HG02981 (cell line): ENCODE measurements at regions not wholly inside any gene's neighbourhood (a gene's known extent, or its start where the extent isn't known, plus 50 kb on each side); places are given as distances from the start of the nearest gene placed in this dataset.

Experiments used
- ATAC-seq: cut with Tn5 transposase; IDR thresholded peaks from one replicate; pipeline ENCODE4 v1.9.1; 2021; ENCODE audit warnings: mild to moderate bottlenecking, moderate library complexity; ENCODE audit not compliant: unreplicated experiment

DNA sequence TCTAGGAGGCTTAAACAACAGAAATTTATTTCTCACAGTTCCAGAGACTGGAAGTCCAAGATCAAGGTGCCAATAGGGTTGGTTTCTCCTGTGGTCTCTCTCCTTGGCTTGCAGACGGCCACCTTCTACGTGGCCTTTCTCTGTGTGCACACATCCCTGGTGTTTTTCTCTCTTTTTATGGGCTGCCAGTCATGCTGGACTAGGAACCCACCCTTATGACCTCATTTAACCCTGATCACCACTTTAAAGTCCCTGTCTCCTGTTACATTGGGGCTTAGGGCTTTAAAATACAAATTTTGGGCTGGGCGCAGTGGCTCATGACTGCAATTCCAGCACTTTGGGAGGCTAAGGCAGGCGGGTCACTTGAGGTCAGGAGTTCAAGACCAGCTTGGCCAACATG is 157.1 kb downstream of the TLE1 start:
- ATAC-seq, result no peak

DNA sequence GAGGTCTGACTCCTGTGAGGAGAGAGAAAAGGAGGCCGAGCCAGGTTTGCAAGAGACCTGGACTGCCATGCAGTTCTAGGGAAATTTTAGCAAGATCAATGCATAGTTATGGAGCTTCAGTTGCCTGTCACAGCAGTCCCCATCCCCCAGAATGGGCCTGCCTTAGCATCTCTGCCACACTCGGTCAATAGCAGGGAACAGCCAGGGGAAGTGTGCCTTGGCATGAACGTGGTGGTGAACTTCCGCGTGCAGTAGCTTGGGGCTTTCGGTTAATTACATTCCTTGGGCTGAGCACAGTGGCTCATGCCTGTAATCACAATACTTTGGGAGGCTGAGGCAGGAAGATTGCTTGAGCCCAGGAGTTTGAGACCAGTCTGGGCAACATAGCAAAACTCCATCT is 157.8 kb downstream of the TLE1 start:
- ATAC-seq, result no peak

DNA sequence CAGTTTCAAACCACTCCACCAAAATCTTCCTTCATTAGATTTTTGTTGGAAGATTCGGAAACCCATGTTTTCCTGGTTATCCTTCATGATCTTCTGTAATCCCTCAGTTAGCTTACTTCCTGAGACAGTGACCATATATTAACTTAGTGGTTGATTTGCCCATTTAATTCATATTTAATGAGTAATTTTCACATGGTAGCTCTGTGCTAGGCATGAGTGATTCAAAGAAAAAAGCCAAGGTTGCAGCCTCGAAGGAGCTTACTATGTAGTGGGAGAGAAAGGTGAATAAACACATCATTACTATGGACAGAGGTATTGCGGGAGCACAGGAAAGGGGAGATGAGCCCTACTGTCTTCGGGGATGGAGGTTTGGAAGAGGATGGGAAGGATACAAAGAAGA is 158.5 kb downstream of the TLE1 start:
- ATAC-seq, result no peak

DNA sequence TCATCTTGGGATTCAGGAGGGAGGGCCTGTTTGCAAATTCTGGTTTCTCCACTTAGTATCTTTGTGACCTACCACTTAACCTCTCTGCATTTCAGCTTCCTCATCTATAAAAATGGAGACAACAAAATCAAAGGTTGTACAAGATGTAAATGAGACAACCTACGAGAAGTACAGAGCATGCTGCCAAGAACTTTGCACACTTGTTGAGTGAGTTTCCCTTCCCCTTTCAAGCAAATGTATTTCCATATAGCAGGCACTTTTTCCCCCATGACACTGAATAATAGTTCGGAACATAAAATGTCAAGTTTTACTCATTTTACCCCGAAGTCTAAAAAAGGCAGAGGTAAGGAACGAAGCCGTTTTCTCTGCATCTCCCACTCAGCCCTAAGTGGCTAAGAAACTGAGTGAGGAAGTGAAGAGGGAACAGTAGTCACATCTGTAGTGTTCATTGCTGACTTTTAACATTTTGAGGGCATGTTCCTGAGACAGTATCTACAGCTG is 159.0 kb downstream of the TLE1 start:
- no peak for ATAC-seq

DNA sequence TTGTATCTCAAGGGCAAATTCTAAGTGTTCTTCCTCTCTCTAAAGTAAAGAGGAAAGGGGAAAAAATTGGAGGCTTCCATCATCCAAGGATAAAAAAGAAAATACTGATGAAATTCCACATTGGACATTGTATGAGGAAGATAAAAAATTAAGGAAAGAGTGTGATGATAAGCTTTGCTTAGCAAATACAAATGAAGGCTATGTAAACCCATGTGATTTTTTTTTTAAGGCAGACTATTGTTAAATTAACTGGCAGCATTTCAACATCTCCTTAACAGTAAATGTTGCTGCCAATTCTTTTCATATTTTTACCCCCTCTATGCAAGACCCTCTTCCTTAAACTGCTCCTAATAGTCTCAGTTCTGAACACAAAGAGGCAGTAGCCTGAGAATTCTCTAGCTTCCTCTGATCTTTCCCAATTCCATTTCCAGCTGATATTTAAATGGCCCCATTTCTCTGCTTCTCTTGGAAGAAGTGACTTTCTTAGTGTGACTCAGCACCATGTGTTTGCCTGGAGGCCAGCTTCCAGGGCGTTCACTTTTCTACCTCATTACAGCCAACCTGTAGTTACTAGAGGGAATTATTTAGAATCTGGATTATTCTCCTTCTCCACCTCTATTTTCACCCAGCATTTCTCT is 159.7 kb downstream of the TLE1 start:
- ATAC-seq, result no peak

DNA sequence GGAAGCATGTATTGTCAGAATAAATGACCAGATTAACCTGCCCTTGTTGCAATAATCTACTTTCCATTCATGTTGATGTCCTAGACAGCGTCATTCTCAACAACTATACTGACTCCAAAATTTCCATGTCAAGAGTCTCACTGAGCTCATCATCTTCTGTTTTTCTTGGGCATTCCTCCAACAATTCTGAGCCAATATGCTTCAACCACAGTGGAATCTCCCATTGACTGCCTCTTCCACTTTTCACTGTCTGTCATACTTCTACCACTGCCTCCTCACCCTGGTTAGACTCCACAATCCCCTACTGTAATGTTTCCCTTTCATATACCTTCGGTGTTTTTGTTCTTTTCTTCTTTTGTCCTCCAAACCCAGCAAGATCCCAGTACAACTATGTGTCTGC is 162.8 kb downstream of the TLE1 start:
- ATAC-seq, result no peak

DNA sequence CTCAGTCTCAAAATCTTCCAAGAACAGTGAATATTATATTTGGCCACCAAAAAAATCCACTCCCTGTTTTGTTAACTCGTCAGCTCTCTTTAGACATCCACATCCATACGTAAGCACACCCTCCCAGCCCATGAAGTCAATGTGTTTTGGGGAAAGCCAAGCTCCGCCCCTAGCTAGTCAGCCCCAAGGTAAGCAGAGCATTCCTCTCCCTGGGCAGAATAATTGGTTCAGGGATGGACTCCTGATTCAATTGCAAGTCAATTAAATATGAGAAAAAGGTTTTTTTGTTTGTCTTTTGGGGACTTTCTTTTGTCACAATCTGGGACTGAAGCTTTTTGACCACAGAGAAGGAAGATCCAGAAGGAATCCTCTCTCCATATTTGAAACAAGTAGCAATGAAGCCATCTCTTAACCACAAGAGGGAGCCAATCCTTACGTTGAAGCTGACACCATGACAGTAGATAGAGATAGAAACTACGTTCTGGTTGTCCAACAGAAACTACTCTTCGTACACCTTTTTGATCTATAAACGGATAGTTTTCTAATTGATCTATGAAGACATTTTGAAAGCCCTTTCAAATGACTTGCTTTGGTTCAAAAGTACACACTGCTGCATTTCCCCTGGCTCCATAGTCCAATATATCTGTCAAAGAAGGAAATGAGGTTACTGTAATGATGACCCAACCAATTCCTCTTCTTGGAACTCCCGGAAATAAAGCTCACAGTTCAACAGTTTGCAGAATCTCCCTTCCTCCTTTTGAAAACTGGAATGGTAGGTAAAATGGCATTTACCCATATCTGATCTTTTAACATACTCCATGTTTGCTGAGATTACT is 166.4 kb downstream of the TLE1 start:
- ATAC-seq, result peak; percentile 64

DNA sequence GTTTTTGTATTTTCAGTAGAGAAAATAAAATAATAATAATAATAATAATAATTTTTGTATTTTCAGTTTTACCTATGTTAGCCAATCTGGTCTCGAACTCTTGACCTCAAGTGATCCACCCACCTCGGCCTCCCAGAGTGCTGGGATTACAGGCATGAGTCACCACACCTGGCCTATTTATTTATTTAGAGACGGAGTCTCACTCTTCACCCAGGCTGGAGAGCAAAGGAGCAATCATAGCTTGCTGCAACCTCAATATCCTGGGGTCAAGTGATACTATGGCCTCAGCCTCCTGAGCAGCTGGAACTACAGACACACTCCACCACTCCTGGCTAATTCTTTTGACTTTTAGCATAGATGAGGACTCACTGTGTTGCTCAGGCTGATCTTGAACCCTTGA is 167.5 kb downstream of the TLE1 start:
- no peak for ATAC-seq

DNA sequence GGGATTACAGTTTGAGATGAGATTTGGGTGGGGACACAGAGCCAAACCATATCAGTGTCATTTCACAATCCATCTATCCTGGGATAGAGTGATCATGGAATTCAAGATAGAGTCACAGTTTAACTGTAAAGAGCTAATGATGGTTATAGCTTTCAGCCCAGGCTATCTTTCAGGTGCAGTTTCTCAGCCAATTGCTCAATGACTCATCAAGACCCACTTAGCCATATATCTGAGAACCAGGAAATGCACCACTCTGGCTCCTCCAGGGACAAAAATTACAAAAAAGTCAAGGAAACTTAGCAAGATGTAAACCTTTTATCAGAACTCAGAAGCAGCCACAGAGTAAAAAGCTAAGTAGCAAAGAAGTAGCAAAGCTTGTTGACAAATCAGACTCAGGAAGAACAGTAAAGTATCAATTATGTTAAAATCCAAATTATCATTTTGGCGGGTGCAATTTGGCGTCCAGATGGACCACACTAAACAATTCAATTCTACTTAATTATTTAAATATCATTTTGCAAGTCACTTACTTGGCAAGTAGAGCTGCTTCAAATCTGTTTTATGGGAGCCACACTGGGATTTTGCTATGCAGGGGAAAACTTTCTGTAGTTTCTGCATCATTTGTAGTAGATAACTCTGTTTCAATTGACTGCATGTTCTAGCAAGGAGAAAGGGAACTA is 169.4 kb downstream of the TLE1 start:
- no peak for ATAC-seq

DNA sequence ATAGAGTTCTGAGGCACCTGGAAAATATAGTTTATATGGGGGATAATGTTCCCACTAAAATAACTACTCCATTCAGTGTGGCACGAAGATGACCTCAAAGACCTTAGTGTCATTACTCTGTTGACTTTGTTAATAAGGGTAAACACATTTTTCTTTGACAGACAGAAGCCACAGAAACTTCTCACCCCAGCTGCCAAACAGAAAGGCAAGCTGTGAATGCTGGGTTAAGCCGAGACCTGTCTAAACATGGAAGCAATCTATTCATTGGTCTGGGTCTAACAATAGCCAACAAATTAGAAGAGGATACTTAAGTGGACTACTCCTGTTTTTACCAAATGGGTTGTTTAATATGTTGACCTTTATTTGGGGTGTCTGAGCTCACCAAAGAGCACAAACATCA is 171.4 kb downstream of the TLE1 start:
- no peak for ATAC-seq

DNA sequence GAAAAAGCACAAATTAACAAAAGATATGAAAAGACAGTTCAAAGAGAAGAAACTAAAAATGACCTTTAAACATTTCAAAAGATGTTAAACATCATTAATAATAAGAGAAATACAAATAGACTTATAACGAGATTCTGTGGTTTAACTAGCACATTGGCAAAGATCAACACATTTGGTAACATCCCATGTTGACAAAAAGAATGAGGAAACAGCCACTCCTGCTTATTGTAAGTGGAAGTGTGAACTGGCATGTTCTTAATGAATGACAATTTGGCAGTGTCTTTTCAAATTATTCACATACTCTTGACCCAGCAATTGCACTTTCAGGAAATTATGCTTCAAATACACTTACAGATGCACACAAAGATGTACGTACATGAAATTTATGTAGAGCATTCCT is 176.3 kb downstream of the TLE1 start:
- no peak for ATAC-seq

DNA sequence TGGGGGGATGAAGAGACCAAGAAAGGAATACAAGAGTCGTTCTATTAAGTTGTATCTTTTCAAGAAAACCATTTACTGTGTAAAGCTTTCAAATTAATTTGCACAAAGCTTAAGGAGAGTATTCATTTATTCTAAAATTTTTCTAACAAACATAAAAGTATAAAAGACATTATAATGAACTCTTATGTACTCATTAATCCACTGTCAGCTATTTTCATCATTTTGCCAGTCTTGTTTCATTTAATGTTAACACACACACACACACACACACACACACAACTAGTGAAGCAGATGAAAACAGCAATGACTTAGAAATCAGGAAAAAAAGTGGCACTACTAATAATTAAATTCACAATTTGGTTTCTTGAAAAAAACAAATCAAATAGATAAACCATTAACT is 176.7 kb downstream of the TLE1 start:
- ATAC-seq, result no peak

DNA sequence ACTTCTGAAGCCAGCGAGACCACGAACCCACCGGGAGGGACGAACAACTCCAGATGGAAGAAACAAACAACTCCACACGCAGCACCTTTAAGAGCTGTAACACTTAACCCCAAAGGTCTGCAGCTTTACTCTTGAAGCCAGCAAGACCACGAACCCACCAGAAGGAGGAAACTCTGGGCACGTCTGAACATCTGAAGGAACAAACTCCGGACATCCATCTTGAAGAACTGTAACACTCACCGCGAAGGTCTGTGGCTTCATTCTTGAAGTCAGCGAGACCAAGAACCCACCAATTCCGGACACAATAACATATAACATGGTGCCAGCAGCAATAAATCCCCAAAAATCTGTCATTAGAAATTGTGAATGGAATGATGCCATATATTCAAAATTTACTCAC is 180.9 kb downstream of the TLE1 start:
- ATAC-seq, result no peak

DNA sequence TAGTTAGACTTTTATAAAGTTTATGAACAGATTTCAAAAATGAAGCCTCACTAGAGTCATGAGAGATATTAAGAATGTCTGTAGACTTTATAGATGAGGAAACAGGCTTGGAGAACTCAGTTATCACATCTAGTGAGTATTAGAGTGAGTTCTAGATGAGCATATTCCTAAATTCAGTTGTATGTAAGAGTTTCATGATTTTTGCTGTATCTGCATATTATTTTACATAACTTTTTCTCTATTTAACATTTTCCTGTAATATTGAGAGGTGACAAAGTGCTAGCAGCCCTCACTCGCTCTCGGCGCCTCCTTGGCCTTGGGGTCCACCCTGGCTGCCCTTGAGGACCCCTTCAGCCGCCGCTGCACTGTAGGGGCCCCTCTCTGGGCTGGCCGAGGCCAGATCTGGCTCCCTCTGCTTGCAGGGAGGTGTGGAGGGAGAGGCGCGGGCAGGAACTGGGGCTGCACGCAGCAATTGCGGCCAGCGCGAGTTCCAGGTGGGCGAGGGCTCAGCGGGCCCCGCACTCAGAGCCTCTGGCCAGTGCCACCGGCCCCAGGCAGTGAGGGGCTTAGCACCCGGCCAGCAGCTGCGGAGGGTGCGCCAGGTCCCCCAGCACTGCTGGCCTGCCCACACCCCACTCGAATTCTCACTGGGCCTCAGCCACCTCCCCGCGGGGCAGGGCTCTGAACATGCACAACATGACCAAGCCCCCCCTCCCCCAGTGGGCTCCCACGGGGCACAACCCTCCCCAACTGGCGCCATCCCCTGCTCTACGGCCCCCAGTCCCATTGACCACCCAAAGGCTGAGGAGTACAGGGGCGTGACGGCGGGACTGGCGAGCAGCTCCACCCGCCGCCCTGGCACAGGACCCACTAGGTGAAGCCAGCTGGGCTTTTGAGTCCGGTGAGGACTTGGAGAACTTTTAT is 182.1 kb downstream of the TLE1 start:
- ATAC-seq, result no peak

DNA sequence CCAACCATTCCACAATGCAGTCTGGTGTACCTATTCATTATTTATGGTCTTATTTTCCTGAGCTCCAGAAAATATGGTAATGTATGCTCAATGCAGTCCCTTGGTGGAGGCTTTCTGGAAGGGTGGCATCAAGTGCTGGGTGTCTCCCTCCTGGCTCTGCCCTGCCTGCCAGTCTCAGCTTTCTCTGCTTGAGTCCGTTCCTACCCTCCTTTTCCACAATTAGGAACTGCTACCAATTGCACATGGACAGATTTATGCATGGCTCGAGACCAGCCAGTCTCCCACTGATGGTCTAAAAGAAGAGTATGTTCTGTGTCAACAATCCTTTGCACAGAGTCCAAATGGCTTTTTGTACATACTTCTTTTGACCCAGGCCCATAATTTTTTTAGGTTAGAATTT is 189.8 kb downstream of the TLE1 start:
- no peak for ATAC-seq

DNA sequence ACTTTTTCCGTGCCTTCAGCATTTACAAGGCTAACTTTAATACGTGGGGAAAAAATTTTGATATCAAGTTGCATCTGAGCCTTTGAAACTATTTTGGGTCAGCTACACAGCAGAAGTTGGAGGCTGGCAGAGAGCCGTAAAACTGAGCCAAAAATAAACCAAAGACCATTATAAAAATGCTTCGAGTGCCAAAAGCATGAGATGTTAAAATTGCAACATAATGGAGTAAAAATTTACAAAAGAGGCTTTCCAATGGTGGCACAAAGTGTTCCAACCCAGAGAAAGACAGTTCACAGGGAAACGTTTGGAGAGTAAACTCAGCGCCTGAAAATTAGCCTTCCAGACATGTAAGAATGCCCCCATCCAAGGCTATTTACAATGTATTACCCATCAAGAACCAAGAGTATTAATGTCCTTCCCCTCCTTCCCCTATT is 190.3 kb downstream of the TLE1 start:
- no peak for ATAC-seq

DNA sequence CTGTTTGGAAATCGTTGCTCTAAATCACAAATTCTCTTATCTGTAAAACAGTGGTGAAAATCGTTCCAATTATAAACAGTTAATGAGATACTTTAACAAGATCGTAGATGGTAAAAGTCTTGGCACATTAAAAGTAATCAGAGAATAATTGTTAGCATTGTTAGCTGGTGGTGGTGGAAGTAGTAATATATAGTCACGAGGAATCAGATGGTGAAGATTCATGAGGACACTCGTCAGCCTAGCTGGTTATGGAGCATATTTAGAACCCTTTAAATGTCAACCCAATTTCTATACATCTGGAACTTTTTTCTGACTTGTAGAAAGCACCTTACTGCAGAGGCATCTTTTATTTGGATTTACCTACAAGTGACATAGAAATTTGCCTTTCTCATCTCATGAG is 190.8 kb downstream of the TLE1 start:
- no peak for ATAC-seq

DNA sequence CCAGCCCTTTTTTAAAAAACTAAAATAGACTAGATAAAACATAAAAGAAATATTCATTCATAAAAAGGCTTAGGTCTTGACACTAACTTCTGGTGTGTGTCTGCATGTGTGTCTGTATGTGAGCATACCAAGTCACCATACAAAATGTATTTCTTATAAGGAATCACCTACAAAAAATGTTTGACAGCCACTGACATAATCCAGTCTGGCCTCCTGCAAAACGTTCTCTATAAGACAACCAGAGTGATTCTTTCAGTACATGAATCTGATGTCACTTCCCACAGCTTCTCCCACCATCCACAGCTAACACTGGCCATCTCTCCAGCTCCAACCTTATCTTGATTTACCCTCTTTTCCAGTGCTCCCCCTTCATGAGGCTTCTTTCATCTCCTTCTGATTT is 192.3 kb downstream of the TLE1 start:
- no peak for ATAC-seq

DNA sequence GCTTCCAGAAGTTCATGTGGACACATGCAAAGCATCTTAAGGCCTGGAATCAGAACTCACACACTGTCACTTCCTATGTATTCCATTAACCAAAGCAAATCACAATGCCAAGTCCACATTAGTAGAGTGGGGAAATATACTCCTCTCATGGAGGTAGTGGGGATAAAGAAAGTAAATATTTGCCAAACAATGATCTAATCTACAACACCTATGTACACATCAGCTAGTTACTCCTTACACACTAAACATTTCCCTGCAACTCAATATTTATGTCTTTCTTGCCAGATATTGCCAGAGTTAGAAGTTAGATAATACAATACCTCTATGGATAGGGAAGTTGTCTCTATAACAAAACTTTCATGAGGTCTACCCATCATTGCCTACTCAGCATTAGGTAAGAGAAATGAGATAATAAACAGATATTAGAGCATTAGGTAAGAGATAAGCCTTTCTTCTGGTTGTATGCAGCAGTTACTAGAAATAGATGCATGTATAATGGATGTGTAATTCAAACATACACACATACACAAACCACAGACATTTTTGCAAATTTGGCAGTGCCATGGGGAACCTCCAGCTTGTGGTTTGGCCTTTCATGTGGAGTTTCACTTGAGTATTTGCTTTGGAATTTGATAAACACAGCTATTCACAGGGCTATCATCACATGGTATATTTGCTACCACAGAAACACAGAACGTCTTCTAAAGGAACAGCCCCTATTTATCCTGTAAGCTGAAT is 196.5 kb downstream of the TLE1 start:
- ATAC-seq, result no peak
